Activated CD4-positive, alpha-beta T cell treated with anti-CD3 and anti-CD28 coated beads, Interleukin-2, amount 10 ng/mL, durations not matched to agents 7 days and 5 days (primary cell): ENCODE measurements at regions not wholly inside any gene's neighbourhood (a gene's known extent, or its start where the extent isn't known, plus 50 kb on each side); places are given as distances from the start of the nearest gene placed in this dataset.
"Not testable (repeated sequence)": the region's sequence is repeated elsewhere in the genome, so short reads cannot be mapped to it uniquely, and the experiment has no call there.

Experiments
- CTCF ChIA-PET: fragments of 350-600 bp; sonication (Branson Sonifier 250); formaldehyde crosslinking; loops from one replicate; lab custom pipeline; 2021; ENCODE audit warnings: antibody characterized with exemption; lab: Charles Lee
- POLR2A ChIA-PET: fragments of 350-600 bp; sonication (Branson Sonifier 250); formaldehyde crosslinking; loops from one replicate; lab custom pipeline; 2021; ENCODE audit warnings: antibody characterized with exemption; lab: Charles Lee
- DNase-seq: peaks from one replicate; pipeline ENCODE4 v3.0.0-alpha.2; 2020
- H3K27ac Mint-ChIP-seq: one replicate; pipeline ENCODE4 v1.8.0; 2021; ENCODE audit warnings: mild to moderate bottlenecking, moderate library complexity, mixed read lengths
- H3K27me3 Mint-ChIP-seq: one replicate; pipeline ENCODE4 v1.8.0; 2021; ENCODE audit warnings: mixed read lengths
- H3K36me3 Mint-ChIP-seq: one replicate; pipeline ENCODE4 v1.8.0; 2021; ENCODE audit warnings: low read depth, mixed read lengths
- H3K4me1 Mint-ChIP-seq: one replicate; pipeline ENCODE4 v1.8.0; 2021; ENCODE audit warnings: mixed read lengths
- H3K4me3 Mint-ChIP-seq: one replicate; pipeline ENCODE4 v1.8.0; 2021; ENCODE audit warnings: mild to moderate bottlenecking, moderate library complexity, mixed read lengths
- H3K9me3 Mint-ChIP-seq: one replicate; pipeline ENCODE4 v1.8.0; 2021; ENCODE audit warnings: mixed read lengths

- POLR2A ChIA-PET = no interaction called here
- Mint-ChIP-seq H3K9me3 (no peaks in the 10 kb centered on the region), H3K27me3 (no peaks in the 10 kb centered on the region), H3K36me3 (no peaks in the 10 kb centered on the region), H3K27ac (no peak overlapping the region), H3K4me1 (no peaks in the 10 kb centered on the region), H3K4me3 (no peak overlapping the region)
- DNase-seq = no peak
- CTCF ChIA-PET = interaction anchor here (0.9 kb wide), 1 partner anchor 29 kb away, joined by 3 read pairs; no protein-coding TSS in a partner anchor
Observed at GRCh38 chr1:96865731-96866685, 144.4 kb downstream of the PTBP2 start.

GRCh38 chr1:96872757-96873156, 151.2 kb downstream of the PTBP2 start:
- no peaks in the 10 kb centered on the region for H3K36me3 Mint-ChIP-seq
- H3K27me3 Mint-ChIP-seq = no peaks in the 10 kb centered on the region
- DNase-seq = no peak
- ChIA-PET POLR2A (no interaction called here), CTCF (no interaction called here)
- H3K4me1 Mint-ChIP-seq = no peaks in the 10 kb centered on the region
- no peak overlapping the region for H3K27ac Mint-ChIP-seq
- H3K9me3 Mint-ChIP-seq = peaks cover 8% of the 10 kb centered on the region
- no peak overlapping the region for H3K4me3 Mint-ChIP-seq

- POLR2A ChIA-PET = no interaction called here
- H3K4me3 Mint-ChIP-seq = no peak overlapping the region
- peaks cover 2% of the 10 kb centered on the region for H3K9me3 Mint-ChIP-seq
- H3K4me1 Mint-ChIP-seq = no peaks in the 10 kb centered on the region
- no peak overlapping the region for H3K27ac Mint-ChIP-seq
- no peak for DNase-seq
- no peaks in the 10 kb centered on the region for H3K36me3 Mint-ChIP-seq
- no peaks in the 10 kb centered on the region for H3K27me3 Mint-ChIP-seq
- CTCF ChIA-PET = no interaction called here
Observed at GRCh38 chr1:96878640-96879039, 157.1 kb downstream of the PTBP2 start.

- ChIA-PET CTCF (no interaction called here), POLR2A (no interaction called here)
- no peak overlapping the region for H3K4me3 Mint-ChIP-seq
- no peaks in the 10 kb centered on the region for H3K27me3 Mint-ChIP-seq
- no peak for DNase-seq
- no peak overlapping the region for H3K27ac Mint-ChIP-seq
- no peaks in the 10 kb centered on the region for H3K36me3 Mint-ChIP-seq
- no peaks in the 10 kb centered on the region for H3K4me1 Mint-ChIP-seq
- peaks cover 2% of the 10 kb centered on the region for H3K9me3 Mint-ChIP-seq
Observed at GRCh38 chr1:96880626-96881025, 159.0 kb downstream of the PTBP2 start.

- POLR2A ChIA-PET = no interaction called here
- Mint-ChIP-seq H3K27ac (no peak overlapping the region), H3K4me3 (no peak overlapping the region), H3K4me1 (no peaks in the 10 kb centered on the region), H3K36me3 (no peaks in the 10 kb centered on the region), H3K27me3 (no peaks in the 10 kb centered on the region), H3K9me3 (peaks cover 2% of the 10 kb centered on the region)
- no peak for DNase-seq
- CTCF ChIA-PET = no interaction called here
Observed at GRCh38 chr1:96882096-96882495, 160.5 kb downstream of the PTBP2 start.

GRCh38 chr1:96886474-96886873, 164.9 kb downstream of the PTBP2 start:
- H3K4me1 Mint-ChIP-seq = no peaks in the 10 kb centered on the region
- ChIA-PET POLR2A (no interaction called here), CTCF (no interaction called here)
- H3K4me3 Mint-ChIP-seq = no peak overlapping the region
- no peaks in the 10 kb centered on the region for H3K27me3 Mint-ChIP-seq
- peaks cover 3% of the 10 kb centered on the region for H3K9me3 Mint-ChIP-seq
- H3K27ac Mint-ChIP-seq = no peak overlapping the region
- H3K36me3 Mint-ChIP-seq = no peaks in the 10 kb centered on the region
- no peak for DNase-seq

GRCh38 chr1:96887501-96887900, 165.9 kb downstream of the PTBP2 start:
- H3K27ac Mint-ChIP-seq = no peak overlapping the region
- DNase-seq = no peak
- H3K4me3 Mint-ChIP-seq = no peak overlapping the region
- no peaks in the 10 kb centered on the region for H3K4me1 Mint-ChIP-seq
- H3K27me3 Mint-ChIP-seq = no peaks in the 10 kb centered on the region
- POLR2A ChIA-PET = no interaction called here
- no peaks in the 10 kb centered on the region for H3K36me3 Mint-ChIP-seq
- CTCF ChIA-PET = no interaction called here
- H3K9me3 Mint-ChIP-seq = peaks cover 3% of the 10 kb centered on the region

GRCh38 chr1:96901783-96902363, 180.3 kb downstream of the PTBP2 start:
- Mint-ChIP-seq H3K4me3 (no peak overlapping the region), H3K9me3 (peaks cover 9% of the 10 kb centered on the region), H3K27me3 (no peaks in the 10 kb centered on the region), H3K27ac (no peak overlapping the region), H3K4me1 (no peaks in the 10 kb centered on the region), H3K36me3 (no peaks in the 10 kb centered on the region)
- no peak for DNase-seq
- ChIA-PET CTCF (no interaction called here), POLR2A (no interaction called here)

GRCh38 chr1:96912248-96912647, 190.7 kb downstream of the PTBP2 start:
- no peak for DNase-seq
- CTCF ChIA-PET = no interaction called here
- Mint-ChIP-seq H3K4me3 (no peak overlapping the region), H3K4me1 (no peaks in the 10 kb centered on the region), H3K36me3 (no peaks in the 10 kb centered on the region), H3K27ac (no peak overlapping the region), H3K27me3 (no peaks in the 10 kb centered on the region), H3K9me3 (no peaks in the 10 kb centered on the region)
- POLR2A ChIA-PET = no interaction called here

GRCh38 chr1:96915701-96916100, 194.1 kb downstream of the PTBP2 start:
- DNase-seq, H3K4me3 Mint-ChIP-seq, H3K27me3 Mint-ChIP-seq: not testable (repeated sequence)

GRCh38 chr1:96918406-96918805, 196.8 kb downstream of the PTBP2 start:
- H3K27me3 Mint-ChIP-seq = peaks cover 2% of the 10 kb centered on the region
- no peak for DNase-seq
- H3K4me3 Mint-ChIP-seq = no peak overlapping the region
- POLR2A ChIA-PET = no interaction called here
- CTCF ChIA-PET = no interaction called here
- no peaks in the 10 kb centered on the region for H3K9me3 Mint-ChIP-seq
- no peaks in the 10 kb centered on the region for H3K4me1 Mint-ChIP-seq
- H3K27ac Mint-ChIP-seq = no peak overlapping the region
- H3K36me3 Mint-ChIP-seq = no peaks in the 10 kb centered on the region

More at GRCh38 chr1:96915701-96916100, 194.1 kb downstream of the PTBP2 start:
- H3K9me3 Mint-ChIP-seq, H3K27ac Mint-ChIP-seq, POLR2A ChIA-PET, CTCF ChIA-PET, H3K36me3 Mint-ChIP-seq, H3K4me1 Mint-ChIP-seq: not testable (repeated sequence)

GRCh38 chr1:96922181-96922580, 200.6 kb downstream of the PTBP2 start:
- no peak for DNase-seq
- peaks cover 2% of the 10 kb centered on the region for H3K27me3 Mint-ChIP-seq
- H3K27ac Mint-ChIP-seq = no peak overlapping the region
- no peaks in the 10 kb centered on the region for H3K9me3 Mint-ChIP-seq
- CTCF ChIA-PET = no interaction called here
- H3K4me3 Mint-ChIP-seq = no peak overlapping the region
- peaks cover 2% of the 10 kb centered on the region for H3K4me1 Mint-ChIP-seq
- no peaks in the 10 kb centered on the region for H3K36me3 Mint-ChIP-seq
- POLR2A ChIA-PET = no interaction called here

- no peak overlapping the region for H3K4me3 Mint-ChIP-seq
- H3K27me3 Mint-ChIP-seq = no peaks in the 10 kb centered on the region
- H3K9me3 Mint-ChIP-seq = no peaks in the 10 kb centered on the region
- no peak overlapping the region for H3K27ac Mint-ChIP-seq
- peaks cover 2% of the 10 kb centered on the region for H3K4me1 Mint-ChIP-seq
- POLR2A ChIA-PET = no interaction called here
- CTCF ChIA-PET = no interaction called here
- no peak for DNase-seq
- no peaks in the 10 kb centered on the region for H3K36me3 Mint-ChIP-seq
Observed at GRCh38 chr1:96923753-96924152, 202.2 kb downstream of the PTBP2 start.
